ENCODE measurements at regions not wholly inside any gene's neighbourhood (a gene's known extent, or its start where the extent isn't known, plus 50 kb on each side); places are given as distances from the start of the nearest gene placed in this dataset.

GRCh38 chr7:119320316-119320715 is 952.7 kb upstream of the KCND2 start:
- Histone ChIP-seq H3K4me3 (ENCODE audit: insufficient read depth, low read length, poor library complexity, severe bottlenecking) (no peak overlapping the region), H3K9me2 (replicated peaks; ENCODE audit: insufficient read depth, low read length) (no peaks in the 10 kb centered on the region), H3K27me3 (ENCODE audit: low read length) (no peaks in the 10 kb centered on the region), H3K79me2 (ENCODE audit: insufficient read depth, low read length) (no peaks in the 10 kb centered on the region), H3K27ac (ENCODE audit: low read depth, low read length) (no peak overlapping the region), H3K9ac (ENCODE audit: low read length) (no peak overlapping the region), H2AFZ (ENCODE audit: low read depth, low read length, severe bottlenecking) (no peak overlapping the region), H3K4me2 (ENCODE audit: low read depth, low read length, poor library complexity, severe bottlenecking) (no peak overlapping the region), H4K20me1 (ENCODE audit: low read depth, low read length) (no peaks in the 10 kb centered on the region), H3F3A (ENCODE audit: insufficient read depth) (no peaks in the 10 kb centered on the region), H3K9me3 (ENCODE audit: insufficient read depth, low read length) (no peaks in the 10 kb centered on the region), H3K36me3 (ENCODE audit: low read length) (no peaks in the 10 kb centered on the region)
- TF ChIP-seq, protein P1, sequence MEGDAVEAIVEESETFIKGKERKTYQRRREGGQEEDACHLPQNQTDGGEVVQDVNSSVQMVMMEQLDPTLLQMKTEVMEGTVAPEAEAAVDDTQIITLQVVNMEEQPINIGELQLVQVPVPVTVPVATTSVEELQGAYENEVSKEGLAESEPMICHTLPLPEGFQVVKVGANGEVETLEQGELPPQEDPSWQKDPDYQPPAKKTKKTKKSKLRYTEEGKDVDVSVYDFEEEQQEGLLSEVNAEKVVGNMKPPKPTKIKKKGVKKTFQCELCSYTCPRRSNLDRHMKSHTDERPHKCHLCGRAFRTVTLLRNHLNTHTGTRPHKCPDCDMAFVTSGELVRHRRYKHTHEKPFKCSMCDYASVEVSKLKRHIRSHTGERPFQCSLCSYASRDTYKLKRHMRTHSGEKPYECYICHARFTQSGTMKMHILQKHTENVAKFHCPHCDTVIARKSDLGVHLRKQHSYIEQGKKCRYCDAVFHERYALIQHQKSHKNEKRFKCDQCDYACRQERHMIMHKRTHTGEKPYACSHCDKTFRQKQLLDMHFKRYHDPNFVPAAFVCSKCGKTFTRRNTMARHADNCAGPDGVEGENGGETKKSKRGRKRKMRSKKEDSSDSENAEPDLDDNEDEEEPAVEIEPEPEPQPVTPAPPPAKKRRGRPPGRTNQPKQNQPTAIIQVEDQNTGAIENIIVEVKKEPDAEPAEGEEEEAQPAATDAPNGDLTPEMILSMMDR (IDR thresholded peaks at IDR 0.05; ENCODE audit: insufficient read depth, low read length, poor library complexity, severe bottlenecking) = no peak

- H3K9ac ChIP-seq (ENCODE audit: low read length) = no peak overlapping the region
- no peaks in the 10 kb centered on the region for H3K36me3 ChIP-seq (ENCODE audit: low read length)
- H4K20me1 ChIP-seq (ENCODE audit: low read depth, low read length) = no peaks in the 10 kb centered on the region
- no peak overlapping the region for H2AFZ ChIP-seq (ENCODE audit: low read depth, low read length, severe bottlenecking)
- H3K79me2 ChIP-seq (ENCODE audit: insufficient read depth, low read length) = no peaks in the 10 kb centered on the region
- no peak overlapping the region for H3K4me3 ChIP-seq (ENCODE audit: insufficient read depth, low read length, poor library complexity, severe bottlenecking)
- no peaks in the 10 kb centered on the region for H3K9me3 ChIP-seq (ENCODE audit: insufficient read depth, low read length)
- H3F3A ChIP-seq (ENCODE audit: insufficient read depth) = no peaks in the 10 kb centered on the region
- no peaks in the 10 kb centered on the region for H3K9me2 ChIP-seq (replicated peaks; ENCODE audit: insufficient read depth, low read length)
- H3K27ac ChIP-seq (ENCODE audit: low read depth, low read length) = no peak overlapping the region
- H3K27me3 ChIP-seq (ENCODE audit: low read length) = no peaks in the 10 kb centered on the region
- no peak overlapping the region for H3K4me2 ChIP-seq (ENCODE audit: low read depth, low read length, poor library complexity, severe bottlenecking)
- no peak for TF ChIP-seq EZH2phosphoT487 (conservative IDR thresholded peaks at IDR 0.05; ENCODE audit: low read length)
- TF ChIP-seq, protein P1 (IDR thresholded peaks at IDR 0.05; ENCODE audit: insufficient read depth, low read length, poor library complexity, severe bottlenecking) = no peak
Measured at GRCh38 chr7:119329715-119330114, 943.3 kb upstream of the KCND2 start.

- Histone ChIP-seq H3K9me3 (ENCODE audit: insufficient read depth, low read length) (no peaks in the 10 kb centered on the region), H3K27ac (ENCODE audit: low read depth, low read length) (no peak overlapping the region), H3F3A (ENCODE audit: insufficient read depth) (no peaks in the 10 kb centered on the region), H3K27me3 (ENCODE audit: low read length) (no peaks in the 10 kb centered on the region), H3K79me2 (ENCODE audit: insufficient read depth, low read length) (no peaks in the 10 kb centered on the region), H3K9ac (ENCODE audit: low read length) (no peak overlapping the region), H4K20me1 (ENCODE audit: low read depth, low read length) (no peaks in the 10 kb centered on the region), H3K36me3 (ENCODE audit: low read length) (no peaks in the 10 kb centered on the region), H3K4me3 (ENCODE audit: insufficient read depth, low read length, poor library complexity, severe bottlenecking) (no peak overlapping the region), H2AFZ (ENCODE audit: low read depth, low read length, severe bottlenecking) (no peak overlapping the region), H3K4me2 (ENCODE audit: low read depth, low read length, poor library complexity, severe bottlenecking) (no peak overlapping the region), H3K9me2 (replicated peaks; ENCODE audit: insufficient read depth, low read length) (no peaks in the 10 kb centered on the region)
- TF ChIP-seq, protein P1 (IDR thresholded peaks at IDR 0.05; ENCODE audit: insufficient read depth, low read length, poor library complexity, severe bottlenecking) = no peak
- no peak for TF ChIP-seq EZH2phosphoT487 (conservative IDR thresholded peaks at IDR 0.05; ENCODE audit: low read length)
Measured at GRCh38 chr7:119335405-119335804, 937.6 kb upstream of the KCND2 start.

- Histone ChIP-seq H4K20me1 (ENCODE audit: low read depth, low read length) (no peaks in the 10 kb centered on the region), H3K9me3 (ENCODE audit: insufficient read depth, low read length) (no peaks in the 10 kb centered on the region), H2AFZ (ENCODE audit: low read depth, low read length, severe bottlenecking) (no peak overlapping the region), H3K79me2 (ENCODE audit: insufficient read depth, low read length) (no peaks in the 10 kb centered on the region), H3K36me3 (ENCODE audit: low read length) (no peaks in the 10 kb centered on the region), H3K9ac (ENCODE audit: low read length) (no peak overlapping the region), H3K27ac (ENCODE audit: low read depth, low read length) (no peak overlapping the region), H3K9me2 (replicated peaks; ENCODE audit: insufficient read depth, low read length) (no peaks in the 10 kb centered on the region), H3K4me2 (ENCODE audit: low read depth, low read length, poor library complexity, severe bottlenecking) (no peak overlapping the region), H3F3A (ENCODE audit: insufficient read depth) (no peaks in the 10 kb centered on the region), H3K27me3 (ENCODE audit: low read length) (no peaks in the 10 kb centered on the region), H3K4me3 (ENCODE audit: insufficient read depth, low read length, poor library complexity, severe bottlenecking) (no peak overlapping the region)
- no peak for TF ChIP-seq EZH2phosphoT487 (conservative IDR thresholded peaks at IDR 0.05; ENCODE audit: low read length)
- TF ChIP-seq, protein P1 (IDR thresholded peaks at IDR 0.05; ENCODE audit: insufficient read depth, low read length, poor library complexity, severe bottlenecking) = no peak
Measured at GRCh38 chr7:119341822-119342221, 931.2 kb upstream of the KCND2 start.
